ENCODE measurements at regions not wholly inside any gene's neighbourhood (a gene's known extent, or its start where the extent isn't known, plus 50 kb on each side); places are given as distances from the start of the nearest gene placed in this dataset.

- H2AFZ ChIP-seq (ENCODE audit: low read length) = no peak overlapping the region
- H3K9me3 ChIP-seq (ENCODE audit: low read length) = no peaks in the 10 kb centered on the region
- no peak for DNase-seq (ENCODE audit: low spot score)
- no peak for TF ChIP-seq CTCF (conservative IDR thresholded peaks at IDR 0.05; ENCODE audit: low read length)
- no peak for TF ChIP-seq EZH2phosphoT487 (IDR thresholded peaks at IDR 0.05; ENCODE audit: borderline replicate concordance, low read depth, low read length)
- H3K4me2 ChIP-seq (ENCODE audit: low read length) = no peak overlapping the region
- no peak overlapping the region for H3K27ac ChIP-seq (ENCODE audit: low read depth, low read length, poor library complexity, severe bottlenecking)
- ChIA-PET POLR2A (interaction anchor here (0.6 kb wide), 1 partner anchor 19 kb away, joined by 3 read pairs; no protein-coding TSS in a partner anchor), CTCF (ENCODE audit: unreplicated experiment) (no interaction called here)
- no peaks in the 10 kb centered on the region for H3K79me2 ChIP-seq (ENCODE audit: insufficient read depth, low read depth, low read length)
- H3K9me2 ChIP-seq (ENCODE audit: insufficient read depth, low read length) = no peaks in the 10 kb centered on the region
- no peaks in the 10 kb centered on the region for H4K20me1 ChIP-seq (ENCODE audit: insufficient read depth, low read length)
- no peaks in the 10 kb centered on the region for H3K4me1 ChIP-seq (ENCODE audit: insufficient read depth, low read length, poor library complexity, severe bottlenecking)
- intact Hi-C loops (cut with micrococcal nuclease; ENCODE audit: unreplicated experiment) = no loop called here
- no peaks in the 10 kb centered on the region for H3K36me3 ChIP-seq (ENCODE audit: insufficient read depth, low read length)
- H3K4me3 ChIP-seq (ENCODE audit: low read depth, low read length, poor library complexity, severe bottlenecking) = no peak overlapping the region
- BruUV-seq (replicated peaks) = no TSS peak
Measured at GRCh38 chr2:193350509-193350908, 1155.8 kb upstream of the TMEFF2 start.

DNA sequence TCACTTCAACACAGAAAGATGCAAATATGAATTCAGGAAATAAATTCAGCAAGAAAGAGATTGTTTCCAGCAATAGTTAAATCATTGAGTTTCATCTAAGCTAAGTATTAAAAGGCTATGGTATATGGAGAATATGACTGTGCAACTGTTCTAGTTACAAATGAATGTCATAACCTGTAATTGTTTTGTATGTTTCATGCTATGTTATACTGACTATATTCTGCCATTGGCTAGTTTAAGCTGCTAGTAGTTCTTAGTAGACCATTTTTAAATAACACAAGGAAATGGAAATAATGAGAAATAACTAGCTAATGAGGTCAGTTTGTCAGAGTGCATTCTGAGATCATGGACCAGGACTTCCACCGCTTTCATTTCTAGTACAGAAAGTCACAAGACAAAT is 1154.9 kb upstream of the TMEFF2 start:
- no peaks in the 10 kb centered on the region for H3K9me3 ChIP-seq (ENCODE audit: low read length)
- H3K79me2 ChIP-seq (ENCODE audit: insufficient read depth, low read depth, low read length) = no peaks in the 10 kb centered on the region
- H3K4me3 ChIP-seq (ENCODE audit: low read depth, low read length, poor library complexity, severe bottlenecking) = no peak overlapping the region
- H3K36me3 ChIP-seq (ENCODE audit: insufficient read depth, low read length) = no peaks in the 10 kb centered on the region
- no TSS peak for BruUV-seq (replicated peaks)
- no peak overlapping the region for H2AFZ ChIP-seq (ENCODE audit: low read length)
- ChIA-PET POLR2A (no interaction called here), CTCF (ENCODE audit: unreplicated experiment) (no interaction called here)
- no peak for DNase-seq (ENCODE audit: low spot score)
- H3K27ac ChIP-seq (ENCODE audit: low read depth, low read length, poor library complexity, severe bottlenecking) = no peak overlapping the region
- H3K4me1 ChIP-seq (ENCODE audit: insufficient read depth, low read length, poor library complexity, severe bottlenecking) = no peaks in the 10 kb centered on the region
- no peaks in the 10 kb centered on the region for H3K9me2 ChIP-seq (ENCODE audit: insufficient read depth, low read length)
- no peaks in the 10 kb centered on the region for H4K20me1 ChIP-seq (ENCODE audit: insufficient read depth, low read length)
- TF ChIP-seq CTCF (conservative IDR thresholded peaks at IDR 0.05; ENCODE audit: low read length) (no peak), EZH2phosphoT487 (IDR thresholded peaks at IDR 0.05; ENCODE audit: borderline replicate concordance, low read depth, low read length) (no peak)
- H3K4me2 ChIP-seq (ENCODE audit: low read length) = no peak overlapping the region
- intact Hi-C loops (cut with micrococcal nuclease; ENCODE audit: unreplicated experiment) = no loop called here

DNA sequence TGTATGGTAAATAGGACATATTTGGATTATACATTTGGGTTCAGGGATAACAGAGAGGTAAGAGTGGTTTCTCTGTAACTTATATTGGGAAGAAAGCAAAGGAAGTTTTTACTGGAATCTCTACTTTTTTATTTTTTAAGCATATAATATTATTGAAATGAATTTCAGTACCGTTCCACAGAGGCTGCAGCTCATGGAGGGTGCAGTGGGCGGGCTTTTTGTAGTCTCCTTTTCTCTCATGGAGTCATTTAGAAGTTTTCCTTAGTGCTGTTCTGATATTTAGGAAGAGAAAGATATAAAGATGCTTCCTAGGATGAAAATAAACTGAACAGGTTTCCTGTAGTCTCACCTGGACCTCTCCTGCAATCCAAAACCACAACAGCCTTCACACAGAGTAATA is 1153.3 kb upstream of the TMEFF2 start:
- no peak for DNase-seq (ENCODE audit: low spot score)
- no TSS peak for BruUV-seq (replicated peaks)
- Histone ChIP-seq H3K27ac (ENCODE audit: low read depth, low read length, poor library complexity, severe bottlenecking) (no peak overlapping the region), H2AFZ (ENCODE audit: low read length) (no peak overlapping the region), H3K9me2 (ENCODE audit: insufficient read depth, low read length) (no peaks in the 10 kb centered on the region), H3K36me3 (ENCODE audit: insufficient read depth, low read length) (no peaks in the 10 kb centered on the region), H3K9me3 (ENCODE audit: low read length) (no peaks in the 10 kb centered on the region), H4K20me1 (ENCODE audit: insufficient read depth, low read length) (no peaks in the 10 kb centered on the region), H3K4me1 (ENCODE audit: insufficient read depth, low read length, poor library complexity, severe bottlenecking) (no peaks in the 10 kb centered on the region), H3K79me2 (ENCODE audit: insufficient read depth, low read depth, low read length) (no peaks in the 10 kb centered on the region), H3K4me2 (ENCODE audit: low read length) (no peak overlapping the region), H3K4me3 (ENCODE audit: low read depth, low read length, poor library complexity, severe bottlenecking) (no peak overlapping the region)
- TF ChIP-seq EZH2phosphoT487 (IDR thresholded peaks at IDR 0.05; ENCODE audit: borderline replicate concordance, low read depth, low read length) (no peak), CTCF (conservative IDR thresholded peaks at IDR 0.05; ENCODE audit: low read length) (no peak)
- intact Hi-C loops (cut with micrococcal nuclease; ENCODE audit: unreplicated experiment) = no loop called here
- ChIA-PET CTCF (ENCODE audit: unreplicated experiment) (no interaction called here), POLR2A (no interaction called here)
